Astrocyte of the cerebellum (primary cell): ENCODE measurements at regions not wholly inside any gene's neighbourhood (a gene's known extent, or its start where the extent isn't known, plus 50 kb on each side); places are given as distances from the start of the nearest gene placed in this dataset.

ENCODE experiments used
- DNase-seq: peaks from one replicate; pipeline ENCODE4 v3.0.0-alpha.2; 2011; ENCODE audit warnings: low read depth
- H3K4me3 ChIP-seq: 2 replicates; pipeline ENCODE4 v1.5.1; 2011; ENCODE audit warnings: mild to moderate bottlenecking, low read depth, low read length, moderate library complexity
- CTCF ChIP-seq: IDR thresholded peaks from 2 replicates; pipeline ENCODE4 v1.5.1; 2012; ENCODE audit warnings: low read length, low read depth, moderate library complexity, mild to moderate bottlenecking; ENCODE audit errors: missing control alignments
- in situ Hi-C: cut with HindIII; loops from 2 replicates; pipeline ENCODE4 v1.10.0; 2017; ENCODE audit warnings: low sequenced_read_pairs

- H3K4me3 ChIP-seq = no peak overlapping the region
- no peak for DNase-seq
- TF ChIP-seq CTCF = no peak
- in situ Hi-C loops = no loop called here
These were observed 98.7 kb upstream of the RIPOR2 start for GRCh38 chr6:25034431-25034921.

- no peak overlapping the region for H3K4me3 ChIP-seq
- in situ Hi-C loops = loop anchor here (5.0 kb wide), 1 partner anchor 53 kb away; no protein-coding TSS in a partner anchor
- no peak for TF ChIP-seq CTCF
- DNase-seq = no peak
These were observed 99.4 kb upstream of the RIPOR2 start for GRCh38 chr6:25035174-25035511.

GRCh38 chr6:25035512-25036435 is 100.0 kb upstream of the RIPOR2 start:
- DNase-seq = no peak
- no peak overlapping the region for H3K4me3 ChIP-seq
- in situ Hi-C loops = loop anchor here (5.0 kb wide), 1 partner anchor 53 kb away; no protein-coding TSS in a partner anchor
- no peak for TF ChIP-seq CTCF

- TF ChIP-seq CTCF = no peak
These were observed 100.7 kb upstream of the RIPOR2 start for GRCh38 chr6:25036461-25036860.

GRCh38 chr6:25038300-25038699 is 102.5 kb upstream of the RIPOR2 start:
- TF ChIP-seq CTCF = no peak
- H3K4me3 ChIP-seq = no peak overlapping the region
- in situ Hi-C loops = loop anchor here (5.0 kb wide), 1 partner anchor 56 kb away; no protein-coding TSS in a partner anchor

More at GRCh38 chr6:25036461-25036860, 100.7 kb upstream of the RIPOR2 start:
- DNase-seq = no peak
- no peak overlapping the region for H3K4me3 ChIP-seq
- in situ Hi-C loops = loop anchor here (5.0 kb wide), 1 partner anchor 54 kb away; no protein-coding TSS in a partner anchor

GRCh38 chr6:25038999-25039398 is 103.2 kb upstream of the RIPOR2 start:
- in situ Hi-C loops = loop anchor here (5.0 kb wide), 1 partner anchor 57 kb away; no protein-coding TSS in a partner anchor
- no peak for DNase-seq
- H3K4me3 ChIP-seq = no peak overlapping the region
- TF ChIP-seq CTCF = no peak

More at GRCh38 chr6:25038300-25038699, 102.5 kb upstream of the RIPOR2 start:
- DNase-seq = no peak
